Activated CD8-positive, alpha-beta memory T cell treated with anti-CD3 and anti-CD28 coated beads for 48 hours (primary cell): ENCODE measurements at regions not wholly inside any gene's neighbourhood (a gene's known extent, or its start where the extent isn't known, plus 50 kb on each side); places are given as distances from the start of the nearest gene placed in this dataset.

ENCODE experiments used
- DNase-seq, 3 experiments: peaks; one replicate each; pipeline ENCODE4 v3.0.0-alpha.2; 2020; ENCODE audit warnings: low read depth in 2 of 3, low spot score in 2 of 3

DNA sequence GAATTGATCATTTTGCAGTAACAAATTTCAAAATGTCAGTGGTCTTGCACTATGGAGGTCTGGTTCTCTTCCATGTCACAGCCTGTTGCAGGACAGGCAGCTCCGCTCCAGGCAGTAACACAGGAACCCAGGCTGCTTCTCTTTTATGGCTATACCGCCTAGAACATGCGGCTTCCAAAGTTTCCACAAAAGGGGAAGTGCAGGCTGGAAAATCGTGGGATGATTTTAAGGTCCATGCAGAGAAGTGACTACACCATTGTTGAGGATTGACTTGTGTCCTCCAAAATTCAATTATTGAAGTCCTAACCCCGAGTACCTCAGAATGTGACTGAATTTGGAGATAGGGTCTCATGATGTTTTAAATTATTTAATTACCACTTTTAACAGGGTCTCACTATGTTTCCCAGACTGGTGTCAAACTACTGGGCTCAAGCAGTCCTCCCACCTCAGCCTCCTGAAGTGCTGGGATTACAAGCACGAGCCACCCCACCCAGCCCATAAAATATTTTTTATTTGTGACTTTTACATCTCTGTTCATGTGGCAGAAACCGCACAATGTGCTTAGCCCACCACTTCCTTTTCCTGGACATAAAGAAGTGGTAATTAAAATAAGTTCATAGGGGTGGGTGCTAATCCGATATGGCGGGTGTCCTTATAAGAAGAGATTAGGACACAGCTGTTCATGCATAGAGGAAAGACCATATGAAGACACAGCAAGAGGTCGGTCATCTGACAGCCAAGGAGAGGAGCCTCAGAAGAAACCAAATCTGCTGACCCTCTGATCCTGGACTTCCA is 279.2 kb upstream of the RPL38 start:
- DNase-seq: no peak

DNA sequence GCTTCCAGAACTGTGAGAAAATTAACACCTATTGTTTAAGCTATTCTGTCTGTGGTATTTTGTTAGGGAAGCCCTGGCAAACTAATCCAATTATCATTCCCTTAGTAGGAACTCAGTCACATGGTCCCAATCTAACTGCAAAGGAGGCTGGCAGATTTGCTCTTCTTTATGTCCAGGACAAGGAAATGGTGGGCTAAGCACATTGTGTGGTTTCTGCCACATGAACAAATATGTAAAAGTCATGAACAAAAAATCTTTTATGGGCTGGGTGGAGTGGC is 278.6 kb upstream of the RPL38 start:
- no peak for DNase-seq

DNA sequence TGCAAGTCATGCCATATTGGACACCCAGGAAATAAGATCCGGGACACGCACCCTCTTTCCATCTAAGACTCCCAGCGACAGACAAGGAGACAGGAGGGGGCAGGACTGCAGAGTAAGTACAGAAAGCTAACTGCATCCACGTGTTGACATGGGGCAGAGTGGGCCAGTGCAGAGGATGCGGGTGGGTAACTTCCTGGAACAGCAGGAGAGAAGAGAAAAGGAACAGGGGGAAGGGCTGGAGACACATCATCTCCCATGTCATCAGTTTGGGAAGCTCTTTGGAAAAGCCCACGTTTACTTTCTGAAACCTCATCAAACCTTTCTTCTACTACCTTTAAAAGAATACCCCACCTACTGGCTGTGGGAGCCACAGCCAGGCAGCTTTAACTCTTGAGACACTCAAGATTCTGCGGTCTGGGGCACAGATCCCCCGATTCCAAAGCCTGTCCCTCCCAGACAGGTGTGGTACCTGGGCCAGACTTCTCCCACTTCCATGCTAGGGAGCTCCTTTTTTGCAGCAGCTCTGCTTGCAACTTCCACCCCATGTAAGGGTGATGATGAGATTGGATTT is 273.5 kb upstream of the RPL38 start:
- no peak for DNase-seq

DNA sequence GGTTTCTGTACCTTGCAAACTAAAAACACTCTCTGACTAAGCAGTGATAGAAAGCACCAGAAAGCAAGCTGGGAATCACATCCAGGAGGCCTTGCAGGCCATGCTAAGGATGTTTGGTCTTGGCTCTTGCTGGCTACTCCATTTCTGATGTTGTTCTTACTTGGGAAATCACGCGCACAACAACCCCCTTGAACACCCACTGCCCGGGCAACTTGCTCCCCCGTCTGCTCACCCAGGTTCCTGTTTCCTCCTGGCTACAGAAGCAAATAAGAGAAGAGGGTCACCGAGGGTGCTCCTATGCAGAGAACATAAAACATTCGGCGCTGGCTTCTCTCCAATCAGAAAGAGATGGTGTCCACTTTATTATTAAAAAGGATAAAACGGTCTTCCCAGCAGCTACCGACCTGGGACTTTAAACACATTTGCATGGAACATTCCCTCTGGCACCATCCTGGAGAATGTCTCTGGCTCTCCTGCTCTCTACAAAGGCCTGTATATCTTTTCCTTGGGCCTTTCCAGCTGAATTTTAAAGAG is 271.2 kb upstream of the RPL38 start:
- DNase-seq: no peak

DNA sequence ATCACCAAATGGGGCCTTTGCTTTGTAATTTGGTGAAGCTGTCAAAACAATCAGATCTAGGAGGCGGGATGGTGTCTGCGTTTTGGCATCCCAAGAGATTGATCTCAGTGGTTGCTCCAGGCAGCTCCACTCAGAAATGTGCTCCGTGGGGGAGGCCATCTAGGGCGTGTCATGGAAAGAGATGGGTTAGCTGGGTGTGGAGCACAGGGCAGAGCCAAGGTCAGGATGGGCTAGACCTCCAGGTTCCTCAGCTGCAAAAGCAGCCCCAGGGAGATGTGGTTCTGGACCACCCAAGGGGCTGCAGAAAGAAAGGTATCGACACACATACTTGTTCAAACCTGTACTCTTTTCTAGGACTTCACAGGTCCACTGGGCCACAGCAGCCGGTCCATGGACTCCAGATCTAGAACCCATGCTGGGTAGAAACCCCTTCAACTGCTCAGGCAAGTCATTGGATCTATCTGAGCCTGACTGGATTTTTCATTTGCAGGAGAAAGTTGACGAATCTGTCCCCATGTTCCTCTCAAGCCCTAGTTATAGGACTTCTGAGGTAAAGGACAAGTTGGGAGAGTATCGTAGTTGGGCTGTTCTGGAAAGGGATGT is 270.2 kb upstream of the RPL38 start:
- DNase-seq: no peak

DNA sequence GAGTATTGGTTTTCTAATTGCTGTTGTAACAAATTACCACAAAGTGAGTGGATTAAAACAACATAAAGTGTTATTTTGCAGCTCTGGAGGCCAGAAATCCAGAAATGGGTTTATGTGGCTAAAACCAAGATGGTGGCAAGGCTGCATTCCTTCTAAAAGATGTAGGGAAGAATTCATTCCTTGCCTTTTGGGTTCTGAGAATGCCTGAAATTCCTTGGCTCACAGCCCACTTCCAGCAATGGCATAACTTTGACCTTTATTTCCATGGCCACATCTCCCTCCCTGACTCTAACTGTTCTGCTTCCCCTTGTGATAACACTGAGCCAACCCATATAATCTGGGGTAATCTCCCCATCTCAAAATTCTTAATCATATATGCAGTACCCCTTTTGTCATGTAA is 269.6 kb upstream of the RPL38 start:
- DNase-seq: no peak

DNA sequence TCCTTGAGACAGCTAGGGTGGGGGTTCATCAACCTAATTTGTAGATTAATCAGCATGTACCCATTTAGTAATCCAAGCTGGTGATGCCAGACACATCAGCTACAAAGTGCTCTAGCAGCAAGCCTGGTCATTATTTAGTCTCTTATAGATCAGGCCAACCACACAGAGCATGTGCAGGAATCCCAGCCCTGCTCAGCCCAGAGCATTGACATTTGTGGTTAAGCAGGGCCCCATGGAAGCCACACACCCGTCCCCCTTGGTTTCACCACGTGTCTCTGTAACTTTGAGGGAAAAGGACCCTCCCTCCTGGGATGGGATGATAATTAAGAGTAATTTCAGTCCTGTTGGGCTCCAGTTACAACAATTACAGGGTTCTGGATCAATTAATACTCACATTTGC is 268.8 kb upstream of the RPL38 start:
- no peak for DNase-seq

DNA sequence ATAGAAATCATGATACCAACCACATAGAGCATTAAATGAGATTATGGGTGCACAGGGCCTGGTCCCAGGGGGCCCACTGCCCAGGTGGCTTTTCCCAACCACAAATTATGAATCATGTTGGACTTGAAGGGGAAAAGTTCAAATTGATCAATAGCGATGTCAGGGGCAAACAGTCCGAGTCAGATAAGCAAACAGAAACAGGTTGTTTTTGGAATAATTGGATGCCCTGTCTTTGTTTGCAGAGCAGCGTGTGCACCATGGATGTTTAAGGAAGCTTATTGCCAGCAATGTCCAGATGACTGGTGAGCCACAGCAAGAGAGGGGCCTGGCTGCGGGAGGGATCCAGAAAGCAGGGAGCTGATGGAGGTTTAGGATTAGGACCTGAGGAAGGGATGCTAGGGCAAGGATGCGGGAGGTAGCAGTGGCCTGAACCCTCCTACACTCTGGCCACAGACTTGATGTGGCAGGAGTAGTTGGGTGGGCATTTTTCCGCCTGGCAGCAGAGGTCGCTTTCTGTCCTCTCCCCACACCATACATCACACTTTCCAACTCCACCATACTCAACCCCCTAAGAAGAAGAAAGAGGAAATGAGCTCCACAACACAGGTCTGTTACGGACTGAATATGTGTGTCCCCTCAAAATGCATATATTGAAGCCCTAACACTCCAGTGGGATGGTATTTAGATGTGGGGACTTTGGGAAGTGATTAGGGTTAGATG is 266.4 kb upstream of the RPL38 start:
- DNase-seq: no peak

DNA sequence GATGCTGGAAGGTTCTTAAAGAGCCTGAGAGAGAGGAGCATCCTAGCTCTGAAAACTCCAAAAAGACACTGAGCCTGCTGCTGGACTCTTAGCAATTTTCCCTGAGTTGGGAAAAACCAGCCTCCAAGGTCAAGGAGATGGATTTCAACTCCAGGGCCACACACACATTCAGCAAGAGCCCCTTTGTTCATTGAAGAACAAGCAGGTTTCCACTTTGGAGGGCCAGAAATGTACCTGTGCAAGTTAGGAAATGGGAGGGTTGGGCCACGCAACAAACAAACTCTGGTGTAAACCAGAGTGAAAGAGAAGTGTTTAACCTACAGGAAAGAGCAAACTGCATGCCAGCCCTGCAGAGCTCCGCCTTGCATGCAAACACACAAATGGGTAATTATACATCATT is 264.8 kb upstream of the RPL38 start:
- DNase-seq: no peak

DNA sequence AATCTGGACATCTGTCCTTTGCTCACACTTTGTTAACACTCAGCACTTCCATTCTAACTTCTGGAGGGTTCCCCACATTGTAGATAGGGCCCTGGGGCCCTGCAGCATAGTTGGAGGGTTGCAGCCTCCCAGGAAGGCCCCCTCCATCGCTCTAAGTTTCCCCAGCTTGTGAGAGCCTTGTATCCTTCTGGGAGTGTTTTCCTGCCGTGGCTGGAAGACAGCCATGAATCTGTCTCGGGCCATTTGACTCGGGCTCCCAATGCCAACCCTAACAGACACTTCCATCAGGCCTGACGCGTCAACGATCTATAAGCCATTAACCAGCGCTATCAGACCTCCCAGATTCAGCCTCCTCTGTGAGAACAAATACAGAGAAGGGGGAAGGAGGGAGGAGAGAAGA is 263.7 kb upstream of the RPL38 start:
- DNase-seq: no peak

DNA sequence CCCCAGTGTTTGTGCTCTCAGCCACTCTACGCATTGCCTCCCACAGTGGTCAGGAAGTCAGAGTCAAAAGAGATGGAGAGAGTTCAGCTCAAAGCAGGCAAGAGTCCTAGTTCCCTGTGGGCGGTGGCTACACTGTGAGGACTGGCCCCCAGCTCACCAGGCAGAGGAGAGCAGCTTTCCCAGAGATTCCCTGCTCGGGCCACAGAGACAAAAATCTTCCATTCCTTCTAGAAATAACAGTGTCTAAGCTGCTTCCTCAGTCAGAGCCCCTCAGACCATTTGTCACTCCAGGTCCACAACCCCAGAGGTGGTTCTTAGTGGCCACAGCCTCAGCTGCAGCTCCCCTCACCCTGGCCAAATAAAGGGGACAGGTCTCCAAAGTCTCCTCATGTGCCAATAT is 263.0 kb upstream of the RPL38 start:
- DNase-seq: no peak

DNA sequence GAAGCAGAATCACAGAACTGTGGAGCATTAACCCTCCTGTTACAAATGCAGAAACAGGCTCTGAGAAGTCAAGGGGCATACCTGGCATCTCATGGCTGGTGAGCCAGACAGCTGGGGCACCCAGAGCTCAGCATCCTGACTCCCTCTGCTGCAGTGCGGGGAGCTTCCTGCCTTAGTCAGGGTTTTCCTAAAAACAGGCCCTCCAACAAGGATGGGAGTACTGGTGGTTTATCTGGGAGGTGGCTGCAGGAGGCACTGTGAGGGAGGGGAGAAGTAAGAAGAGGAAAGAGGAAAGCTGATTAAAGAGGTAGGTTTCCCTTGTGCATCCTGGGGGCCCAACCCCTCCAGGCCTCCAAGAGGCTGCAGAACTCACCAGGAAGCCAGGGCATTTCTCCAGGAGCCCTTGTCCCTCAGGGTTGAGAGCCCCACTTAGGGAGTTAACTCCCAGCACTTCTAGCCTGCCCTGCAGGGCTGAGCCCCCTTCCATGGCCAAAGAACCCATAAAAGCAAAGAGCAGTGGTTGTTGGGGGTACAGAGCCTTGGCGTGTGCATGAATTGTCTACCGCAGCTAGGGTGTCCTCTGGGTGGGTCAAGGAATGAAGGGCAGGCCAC is 261.5 kb upstream of the RPL38 start:
- DNase-seq: no peak

DNA sequence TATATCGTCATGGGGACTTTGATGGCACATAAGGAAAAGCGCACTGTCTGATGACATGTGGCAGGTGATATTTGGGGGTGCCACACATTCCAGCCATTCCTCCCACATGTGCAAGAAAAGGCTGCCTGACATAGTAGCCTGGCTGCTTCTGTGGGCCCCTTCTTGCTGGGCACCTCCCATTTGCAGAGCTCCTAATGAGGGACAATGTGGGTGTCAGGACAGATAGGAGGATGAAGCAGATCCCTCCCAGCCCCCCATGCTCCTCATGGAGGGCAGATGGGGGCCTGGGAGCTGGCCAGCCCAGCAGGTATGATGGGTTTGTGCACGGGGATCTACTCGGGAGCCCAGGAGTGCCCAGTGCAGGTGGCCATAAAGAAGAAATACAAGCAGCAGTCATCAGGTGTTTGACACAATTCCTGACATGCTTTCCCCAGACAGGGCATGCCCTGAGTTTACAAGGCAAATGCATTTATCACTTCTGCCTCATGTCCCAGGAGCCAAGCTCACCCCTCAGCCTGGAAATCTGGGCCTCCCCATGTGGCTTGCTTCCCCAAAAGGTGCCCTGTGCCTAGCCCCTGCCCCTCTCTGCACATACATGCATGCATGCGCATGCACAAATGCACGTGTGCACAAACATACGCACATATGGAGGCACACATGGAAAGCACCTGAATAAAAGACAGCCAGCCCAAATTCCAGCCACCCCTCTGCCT is 260.6 kb upstream of the RPL38 start:
- no peak for DNase-seq

DNA sequence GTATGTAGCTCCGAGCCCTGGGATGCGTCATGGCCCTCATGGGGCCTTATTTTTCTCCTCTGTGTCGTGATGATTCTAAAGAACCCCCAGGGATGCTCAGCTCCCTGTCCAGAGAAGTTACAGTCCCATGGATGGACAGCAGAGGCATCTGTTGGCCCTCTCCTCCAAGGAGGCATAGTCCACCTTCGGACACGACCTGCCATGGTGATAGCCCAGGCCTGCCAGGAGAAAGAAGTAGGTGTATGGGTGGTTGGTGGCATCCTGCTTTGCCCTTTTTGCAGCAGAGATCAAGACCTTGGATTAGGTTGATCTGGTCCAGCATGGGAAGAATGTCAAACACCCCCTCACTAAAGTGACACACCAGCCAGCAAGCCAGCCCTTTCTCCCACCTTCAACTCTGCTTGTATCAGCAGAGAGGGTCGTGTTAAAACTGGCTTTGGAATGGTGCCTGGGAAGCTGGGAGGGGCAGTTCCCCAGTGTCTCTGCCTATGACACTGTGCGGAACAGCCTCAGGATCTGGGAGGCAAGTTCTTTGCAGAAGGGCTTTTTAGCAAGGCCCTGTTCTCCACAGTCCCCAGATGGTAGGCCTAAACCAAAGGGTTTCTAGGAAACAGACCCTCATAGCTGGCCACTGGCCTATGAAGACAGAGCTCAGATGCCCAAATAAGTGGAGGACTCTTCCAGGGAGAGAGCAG is 259.9 kb upstream of the RPL38 start:
- no peak for DNase-seq

DNA sequence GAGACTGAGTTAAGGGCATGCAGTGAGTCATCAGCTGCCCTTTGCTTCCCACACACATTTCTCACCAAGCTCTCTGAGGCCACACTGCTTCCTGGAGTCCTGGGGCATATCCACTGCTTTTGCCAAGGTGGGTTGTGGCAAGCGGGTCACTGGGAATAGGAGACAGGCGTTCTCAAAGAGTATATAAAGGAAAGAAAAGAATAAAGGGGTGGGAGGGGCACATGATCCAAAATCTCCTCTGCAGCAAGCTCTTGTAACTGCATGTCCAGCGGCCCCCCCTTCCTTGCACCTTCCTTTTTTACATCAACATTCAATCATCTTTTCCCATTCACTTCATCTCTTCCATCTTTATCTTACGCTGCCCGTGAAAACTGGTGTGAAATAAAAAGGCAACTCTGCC is 259.1 kb upstream of the RPL38 start:
- DNase-seq: no peak

DNA sequence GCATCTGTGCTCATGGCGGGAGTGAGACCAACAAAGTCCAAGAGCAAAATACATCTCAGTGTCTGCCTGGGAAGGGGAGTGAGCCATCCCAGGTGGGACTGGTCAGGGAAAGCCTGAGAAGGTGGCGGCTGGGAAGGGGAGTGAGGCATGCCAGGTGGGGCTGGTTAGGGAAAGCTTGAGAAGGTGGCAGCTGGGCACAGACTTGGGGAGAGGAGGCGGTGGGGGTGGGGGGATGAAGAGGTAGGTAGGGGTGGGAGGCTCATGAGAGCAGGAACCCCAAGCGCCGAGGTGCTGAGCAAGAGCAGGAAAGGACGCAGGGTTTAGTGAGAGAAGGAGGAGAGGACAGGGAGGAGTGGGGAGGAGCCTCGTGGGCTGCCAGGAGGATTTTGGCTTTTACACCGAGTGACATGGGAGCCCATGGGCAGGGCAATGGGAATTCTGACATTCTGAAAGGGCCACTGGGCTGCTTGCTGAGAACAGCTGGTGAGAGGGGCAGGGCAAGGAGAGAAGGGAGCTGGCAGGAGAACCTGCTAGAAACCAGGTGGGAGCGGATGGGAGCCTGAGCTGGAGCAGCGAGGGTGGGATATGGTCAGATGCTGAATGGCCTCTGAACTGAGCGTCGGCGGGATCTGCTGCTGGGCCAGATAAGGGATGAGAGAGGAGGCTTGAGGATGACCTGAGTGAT is 256.1 kb upstream of the RPL38 start:
- no peak for DNase-seq

DNA sequence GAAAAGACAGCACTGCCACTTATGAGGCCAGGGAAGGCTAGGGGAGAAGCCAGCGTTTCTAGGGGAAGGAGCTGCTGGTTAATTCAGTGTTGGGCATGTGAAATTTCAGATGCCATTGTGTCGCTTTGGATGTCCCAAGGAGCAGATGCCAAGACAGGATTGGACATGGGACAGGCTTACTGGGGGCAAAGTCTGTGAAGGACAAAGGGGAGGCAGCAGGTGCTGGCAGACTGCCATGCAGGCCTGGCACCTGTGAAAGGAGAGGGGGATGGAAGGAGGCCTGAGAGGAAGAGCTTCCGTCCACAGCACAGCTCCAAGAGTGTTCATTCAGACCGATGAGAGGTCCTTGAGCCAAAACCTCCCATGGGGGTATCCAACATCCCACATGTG is 255.5 kb upstream of the RPL38 start:
- DNase-seq: no peak

DNA sequence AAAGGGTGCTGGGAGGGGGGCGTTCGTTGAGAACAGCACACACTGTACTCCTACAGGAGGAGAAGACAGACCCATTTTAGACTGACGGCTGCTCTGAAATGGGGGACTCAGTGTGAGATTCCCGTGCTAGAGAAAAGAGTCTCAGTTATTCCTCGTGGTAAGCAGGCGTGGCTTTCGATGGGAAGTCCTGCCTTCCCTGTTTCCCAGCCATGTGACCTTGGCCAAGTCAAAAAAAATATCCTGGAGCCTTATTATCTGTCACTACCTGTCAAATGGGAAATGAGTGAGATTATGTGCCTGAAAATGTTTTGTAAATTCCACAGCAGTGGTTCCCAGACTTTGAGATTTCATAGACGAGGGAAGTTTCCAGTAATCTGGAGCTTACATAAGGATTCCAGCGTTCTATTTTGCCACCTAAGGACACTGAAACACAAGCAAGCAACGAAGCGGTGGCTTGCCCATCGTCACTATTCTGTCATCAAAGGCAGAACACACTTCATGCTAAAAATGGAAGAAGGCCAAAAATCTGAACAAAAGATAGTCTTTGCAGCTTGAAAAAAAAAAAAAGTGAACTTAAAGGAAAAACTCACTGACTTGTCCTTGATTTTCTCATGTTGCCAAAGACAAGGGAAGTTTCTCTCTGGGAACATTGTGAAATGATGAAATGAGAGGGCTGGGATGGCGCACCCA is 253.4 kb upstream of the RPL38 start:
- no peak for DNase-seq

DNA sequence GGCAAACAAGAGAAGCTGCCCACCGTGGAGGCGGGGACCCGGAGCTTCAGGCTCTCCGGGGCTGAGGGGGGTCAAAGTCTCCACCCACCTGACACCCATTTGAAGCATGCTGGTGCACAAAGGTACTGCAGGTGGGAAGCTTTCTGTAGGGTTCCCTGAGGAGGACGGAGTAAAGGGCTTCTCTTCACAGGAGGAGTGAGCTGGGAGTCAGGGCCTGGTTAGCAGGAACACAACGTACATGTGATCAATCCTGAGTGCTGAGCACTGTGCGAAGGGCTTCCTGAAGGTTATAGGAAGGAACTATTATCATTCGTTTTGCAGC is 252.9 kb upstream of the RPL38 start:
- DNase-seq: no peak
